ENCODE measurements at regions not wholly inside any gene's neighbourhood (a gene's known extent, or its start where the extent isn't known, plus 50 kb on each side); places are given as distances from the start of the nearest gene placed in this dataset.

GRCh38 chr18:68083131-68083530 is 566.6 kb upstream of the DSEL start:
- WGBS, 2 donors: 67 to 70% methylated on average over 4 of the region's 4 CpGs
- Histone ChIP-seq H3K4me1 (ENCODE audit: control insufficient read depth in 5 of 5, insufficient read depth in 5 of 5, low read length in 5 of 5) (no peaks in the 10 kb centered on the region), H3K4me3 (no peak overlapping the region), H3K9me3 (ENCODE audit: control insufficient read depth in 4 of 4, insufficient read depth in 3 of 4, low read length in 3 of 4) (no peaks in the 10 kb centered on the region), H3K27ac (ENCODE audit: low read depth in 1 of 2, low read length in 1 of 2) (no peak overlapping the region), H3K36me3 (ENCODE audit: control insufficient read depth in 4 of 4, insufficient read depth in 4 of 4, low read length in 4 of 4) (no peaks in the 10 kb centered on the region), H3K9ac (ENCODE audit: insufficient read depth in 1 of 2, low read length in 2 of 2) (no peak overlapping the region), H3K27me3 (ENCODE audit: control insufficient read depth in 3 of 3, insufficient read depth in 3 of 3, low read length in 2 of 3) (no peaks in the 10 kb centered on the region)
- TF ChIP-seq CTCF (IDR thresholded peaks at IDR 0.05; ENCODE audit: control extremely low read depth, extremely low read depth): no peak
- no peak for ATAC-seq (ENCODE audit: insufficient read depth, low FRiP score)
- no peak for DNase-seq

GRCh38 chr18:68072744-68073143 is 556.2 kb upstream of the DSEL start:
- Histone ChIP-seq H3K9ac (ENCODE audit: insufficient read depth in 1 of 2, low read length in 2 of 2) (no peak overlapping the region), H3K36me3 (ENCODE audit: control insufficient read depth in 4 of 4, insufficient read depth in 4 of 4, low read length in 4 of 4) (no peaks in the 10 kb centered on the region), H3K27me3 (ENCODE audit: control insufficient read depth in 3 of 3, insufficient read depth in 3 of 3, low read length in 2 of 3) (no peaks in the 10 kb centered on the region), H3K4me1 (ENCODE audit: control insufficient read depth in 5 of 5, insufficient read depth in 5 of 5, low read length in 5 of 5) (no peaks in the 10 kb centered on the region), H3K9me3 (ENCODE audit: control insufficient read depth in 4 of 4, insufficient read depth in 3 of 4, low read length in 3 of 4) (peaks cover 0 to 6% (median 2%) of the 10 kb centered on the region in 4 donors), H3K4me3 (no peak overlapping the region), H3K27ac (ENCODE audit: low read depth in 1 of 2, low read length in 1 of 2) (no peak overlapping the region)
- ATAC-seq (ENCODE audit: insufficient read depth, low FRiP score) (no peak), DNase-seq (no peak)
- 88 to 94% methylated on average over 7 of the region's 7 CpGs for WGBS, 2 donors
- no peak for TF ChIP-seq CTCF (IDR thresholded peaks at IDR 0.05; ENCODE audit: control extremely low read depth, extremely low read depth)

- Histone ChIP-seq H3K36me3 (ENCODE audit: control insufficient read depth in 4 of 4, insufficient read depth in 4 of 4, low read length in 4 of 4) (no peaks in the 10 kb centered on the region), H3K4me1 (ENCODE audit: control insufficient read depth in 5 of 5, insufficient read depth in 5 of 5, low read length in 5 of 5) (no peaks in the 10 kb centered on the region), H3K27ac (ENCODE audit: low read depth in 1 of 2, low read length in 1 of 2) (no peak overlapping the region), H3K27me3 (ENCODE audit: control insufficient read depth in 3 of 3, insufficient read depth in 3 of 3, low read length in 2 of 3) (no peaks in the 10 kb centered on the region), H3K4me3 (no peak overlapping the region), H3K9ac (ENCODE audit: insufficient read depth in 1 of 2, low read length in 2 of 2) (no peak overlapping the region), H3K9me3 (ENCODE audit: control insufficient read depth in 4 of 4, insufficient read depth in 3 of 4, low read length in 3 of 4) (no peaks in the 10 kb centered on the region)
- no peak for DNase-seq
- no peak for TF ChIP-seq CTCF (IDR thresholded peaks at IDR 0.05; ENCODE audit: control extremely low read depth, extremely low read depth)
- WGBS, 2 donors: 86 to 92% methylated on average over 1 of the region's 1 CpG
- no peak for ATAC-seq (ENCODE audit: insufficient read depth, low FRiP score)
Measured at GRCh38 chr18:68060871-68061270, 544.4 kb upstream of the DSEL start.

GRCh38 chr18:68056936-68057335 is 540.4 kb upstream of the DSEL start:
- 78 to 86% methylated on average over 4 of the region's 4 CpGs for WGBS, 2 donors
- no peaks in the 10 kb centered on the region for H3K36me3 ChIP-seq (ENCODE audit: control insufficient read depth in 4 of 4, insufficient read depth in 4 of 4, low read length in 4 of 4)

More at GRCh38 chr18:68056936-68057335, 540.4 kb upstream of the DSEL start:
- H3K27me3 ChIP-seq (ENCODE audit: control insufficient read depth in 3 of 3, insufficient read depth in 3 of 3, low read length in 2 of 3): no peaks in the 10 kb centered on the region
- TF ChIP-seq CTCF (IDR thresholded peaks at IDR 0.05; ENCODE audit: control extremely low read depth, extremely low read depth): no peak
- DNase-seq (no peak), ATAC-seq (ENCODE audit: insufficient read depth, low FRiP score) (no peak)
- no peak overlapping the region for H3K27ac ChIP-seq (ENCODE audit: low read depth in 1 of 2, low read length in 1 of 2)
- H3K9ac ChIP-seq (ENCODE audit: insufficient read depth in 1 of 2, low read length in 2 of 2): no peak overlapping the region
- no peak overlapping the region for H3K4me3 ChIP-seq
- H3K4me1 ChIP-seq (ENCODE audit: control insufficient read depth in 5 of 5, insufficient read depth in 5 of 5, low read length in 5 of 5): no peaks in the 10 kb centered on the region
- no peaks in the 10 kb centered on the region for H3K9me3 ChIP-seq (ENCODE audit: control insufficient read depth in 4 of 4, insufficient read depth in 3 of 4, low read length in 3 of 4)

Data from lung (tissue), 11 donors.